Neural cell (in vitro differentiated cells): ENCODE measurements at regions not wholly inside any gene's neighbourhood (a gene's known extent, or its start where the extent isn't known, plus 50 kb on each side); places are given as distances from the start of the nearest gene placed in this dataset.

ENCODE experiments used
- H2AFZ ChIP-seq: fragments of 200-600, 300-800 bp; sonication (generic), shearing (Covaris generic); 2 replicates; pipeline ENCODE4 v1.6.0; 2014; ENCODE audit warnings: low read depth, mild to moderate bottlenecking, antibody characterized with exemption, low read length, moderate library complexity
- H3F3A ChIP-seq: fragments of 200-600 bp; shearing (Covaris generic); 2 replicates; pipeline ENCODE4 v1.6.1; 2016; ENCODE audit warnings: mild to moderate bottlenecking, moderate library complexity, mixed read lengths, antibody characterized with exemption, low read length; ENCODE audit not compliant: insufficient read depth, poor library complexity, severe bottlenecking
- H3K27ac ChIP-seq: fragments of 200-600, 300-800 bp; sonication (generic), shearing (Covaris generic); 2 replicates; pipeline ENCODE4 v1.5.1; 2014; ENCODE audit warnings: mild to moderate bottlenecking, low read length, moderate library complexity
- H3K27me3 ChIP-seq: fragments of 300-800, 200-600 bp; sonication (generic), shearing (Covaris generic); 2 replicates; pipeline ENCODE4 v1.6.0; 2014; ENCODE audit warnings: mild to moderate bottlenecking, low read depth, low read length, moderate library complexity; ENCODE audit not compliant: insufficient read depth
- H3K36me3 ChIP-seq: fragments of 300-800, 200-600 bp; sonication (generic), shearing (Covaris generic); 2 replicates; pipeline ENCODE4 v1.5.1; 2014; ENCODE audit warnings: mild to moderate bottlenecking, antibody characterized with exemption, low read length, moderate library complexity; ENCODE audit not compliant: insufficient read depth
- H3K4me2 ChIP-seq: fragments of 300-800, 200-600 bp; sonication (generic), shearing (Covaris generic); 2 replicates; pipeline ENCODE4 v1.6.0; 2014; ENCODE audit warnings: mild to moderate bottlenecking, low read length
- H3K4me3 ChIP-seq: fragments of 300-800, 200-600 bp; sonication (generic), shearing (Covaris generic); 2 replicates; pipeline ENCODE4 v1.5.1; 2014; ENCODE audit warnings: mild to moderate bottlenecking, low read length, moderate library complexity
- H3K79me2 ChIP-seq: fragments of 200-600 bp; shearing (Covaris generic); replicated peaks from 2 replicates; pipeline ENCODE4 v1.6.0; 2014; ENCODE audit warnings: mild to moderate bottlenecking, low read length, moderate library complexity; ENCODE audit not compliant: insufficient read depth
- H3K9ac ChIP-seq: fragments of 300-800, 200-600 bp; sonication (generic), shearing (Covaris generic); 2 replicates; pipeline ENCODE4 v1.6.1; 2016; ENCODE audit warnings: mild to moderate bottlenecking, low read length, mixed read lengths
- H3K9me2 ChIP-seq: fragments of 200-600 bp; shearing (Covaris generic); 2 replicates; pipeline ENCODE4 v1.6.1; 2016; ENCODE audit warnings: mild to moderate bottlenecking, low read length, mixed read lengths; ENCODE audit not compliant: insufficient read depth
- H3K9me3 ChIP-seq: fragments of 200-600, 300-800 bp; sonication (generic), shearing (Covaris generic); 2 replicates; pipeline ENCODE4 v1.6.1; 2016; ENCODE audit warnings: mild to moderate bottlenecking, mixed run types, low read length, moderate library complexity, mixed read lengths
- H4K20me1 ChIP-seq: fragments of 200-600 bp; shearing (Covaris generic); 2 replicates; pipeline ENCODE4 v1.6.1; 2016; ENCODE audit warnings: mild to moderate bottlenecking, mixed run types; ENCODE audit not compliant: insufficient read depth
- EP300 ChIP-seq: fragments of 450-650 bp; conservative IDR thresholded peaks from 2 replicates; pipeline ENCODE4 v1.6.1; 2014; ENCODE audit warnings: antibody characterized with exemption, mild to moderate bottlenecking, moderate library complexity; ENCODE audit not compliant: poor library complexity, severe bottlenecking
- EZH2 ChIP-seq: fragments of 200-600, 300-800 bp; shearing (Covaris generic), sonication (generic); IDR thresholded peaks from 2 replicates; pipeline ENCODE4 v1.6.1; 2014; ENCODE audit warnings: antibody characterized with exemption, low read length, borderline replicate concordance, mild to moderate bottlenecking; ENCODE audit not compliant: insufficient read depth, poor library complexity, severe bottlenecking
- MXI1 ChIP-seq: fragments of 450-650 bp; conservative IDR thresholded peaks from 2 replicates; pipeline ENCODE4 v1.6.1; 2014; ENCODE audit warnings: antibody characterized with exemption, mild to moderate bottlenecking; ENCODE audit not compliant: poor library complexity, severe bottlenecking
- POLR2AphosphoS5 ChIP-seq: IDR thresholded peaks from 2 replicates; pipeline ENCODE4 v1.6.1; 2012
- RAD21 ChIP-seq: fragments of 450-650 bp; conservative IDR thresholded peaks from 2 replicates; pipeline ENCODE4 v1.6.1; 2014; ENCODE audit warnings: antibody characterized with exemption, mild to moderate bottlenecking, moderate library complexity
- REST ChIP-seq: IDR thresholded peaks from 2 replicates; pipeline ENCODE4 v1.6.1; 2012; ENCODE audit warnings: borderline replicate concordance
- SMC3 ChIP-seq: fragments of 450-650 bp; conservative IDR thresholded peaks from 2 replicates; pipeline ENCODE4 v1.6.1; 2014; ENCODE audit warnings: antibody characterized with exemption, mild to moderate bottlenecking, moderate library complexity; ENCODE audit not compliant: poor library complexity
- TAF1 ChIP-seq: IDR thresholded peaks from 2 replicates; pipeline ENCODE4 v1.6.1; 2012; ENCODE audit warnings: low read depth
- TF ChIP-seq, protein P1 (sequence below): fragments of 450-650 bp; IDR thresholded peaks from 2 replicates; pipeline ENCODE4 v1.5.1; 2014; ENCODE audit warnings: antibody characterized with exemption, mild to moderate bottlenecking, moderate library complexity; ENCODE audit not compliant: poor library complexity, severe bottlenecking

- Histone ChIP-seq H3K36me3 (no peaks in the 10 kb centered on the region), H3K79me2 (no peaks in the 10 kb centered on the region), H3K27me3 (no peaks in the 10 kb centered on the region), H3K4me2 (no peak overlapping the region), H4K20me1 (no peaks in the 10 kb centered on the region), H3F3A (no peaks in the 10 kb centered on the region), H3K9me2 (no peaks in the 10 kb centered on the region), H3K9ac (no peak overlapping the region), H3K27ac (no peak overlapping the region), H3K9me3 (no peaks in the 10 kb centered on the region), H2AFZ (no peak overlapping the region), H3K4me3 (no peak overlapping the region)
- TF ChIP-seq EP300 (no peak), REST (no peak), EZH2 (no peak), RAD21 (no peak), MXI1 (no peak), TAF1 (no peak), SMC3 (no peak), POLR2AphosphoS5 (no peak)
- TF ChIP-seq, protein P1, sequence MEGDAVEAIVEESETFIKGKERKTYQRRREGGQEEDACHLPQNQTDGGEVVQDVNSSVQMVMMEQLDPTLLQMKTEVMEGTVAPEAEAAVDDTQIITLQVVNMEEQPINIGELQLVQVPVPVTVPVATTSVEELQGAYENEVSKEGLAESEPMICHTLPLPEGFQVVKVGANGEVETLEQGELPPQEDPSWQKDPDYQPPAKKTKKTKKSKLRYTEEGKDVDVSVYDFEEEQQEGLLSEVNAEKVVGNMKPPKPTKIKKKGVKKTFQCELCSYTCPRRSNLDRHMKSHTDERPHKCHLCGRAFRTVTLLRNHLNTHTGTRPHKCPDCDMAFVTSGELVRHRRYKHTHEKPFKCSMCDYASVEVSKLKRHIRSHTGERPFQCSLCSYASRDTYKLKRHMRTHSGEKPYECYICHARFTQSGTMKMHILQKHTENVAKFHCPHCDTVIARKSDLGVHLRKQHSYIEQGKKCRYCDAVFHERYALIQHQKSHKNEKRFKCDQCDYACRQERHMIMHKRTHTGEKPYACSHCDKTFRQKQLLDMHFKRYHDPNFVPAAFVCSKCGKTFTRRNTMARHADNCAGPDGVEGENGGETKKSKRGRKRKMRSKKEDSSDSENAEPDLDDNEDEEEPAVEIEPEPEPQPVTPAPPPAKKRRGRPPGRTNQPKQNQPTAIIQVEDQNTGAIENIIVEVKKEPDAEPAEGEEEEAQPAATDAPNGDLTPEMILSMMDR, result no peak
Observed at GRCh38 chr12:105425254-105426174, 95.0 kb downstream of the C12orf75 start.

DNA sequence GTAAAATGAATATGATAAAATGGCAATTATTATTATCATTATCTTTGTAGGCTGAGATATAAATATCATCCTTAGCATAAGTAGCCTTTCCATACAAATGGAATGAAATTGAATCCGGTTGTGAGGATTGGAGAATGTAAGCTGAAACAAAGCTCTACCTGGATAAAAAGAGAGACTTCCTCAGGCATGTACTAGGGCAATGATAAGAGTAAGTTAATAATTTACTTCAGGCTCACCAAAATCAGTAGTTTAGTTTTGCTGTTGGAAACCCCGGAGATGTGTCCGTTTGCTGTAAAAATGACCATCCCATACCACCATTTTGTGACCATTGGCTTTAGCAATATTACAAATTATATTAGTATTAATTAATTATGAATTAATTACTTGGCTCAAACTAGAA lies 96.3 kb downstream of the C12orf75 start:
- TF ChIP-seq POLR2AphosphoS5, result no peak
- TF ChIP-seq EZH2, result no peak
- TF ChIP-seq EP300, result no peak
- no peak for TF ChIP-seq SMC3
- no peak for TF ChIP-seq MXI1
- no peak for TF ChIP-seq RAD21
- TF ChIP-seq, protein P1, result no peak
- Histone ChIP-seq H3K27me3 (no peaks in the 10 kb centered on the region), H3K4me3 (no peak overlapping the region), H3K9me3 (no peaks in the 10 kb centered on the region), H3K36me3 (no peaks in the 10 kb centered on the region), H3K79me2 (no peaks in the 10 kb centered on the region), H3K4me2 (no peak overlapping the region), H3F3A (no peaks in the 10 kb centered on the region), H3K9me2 (no peaks in the 10 kb centered on the region), H2AFZ (no peak overlapping the region), H3K9ac (no peak overlapping the region), H3K27ac (no peak overlapping the region), H4K20me1 (no peaks in the 10 kb centered on the region)
